ENCODE measurements at regions not wholly inside any gene's neighbourhood (a gene's known extent, or its start where the extent isn't known, plus 50 kb on each side); places are given as distances from the start of the nearest gene placed in this dataset.

DNA sequence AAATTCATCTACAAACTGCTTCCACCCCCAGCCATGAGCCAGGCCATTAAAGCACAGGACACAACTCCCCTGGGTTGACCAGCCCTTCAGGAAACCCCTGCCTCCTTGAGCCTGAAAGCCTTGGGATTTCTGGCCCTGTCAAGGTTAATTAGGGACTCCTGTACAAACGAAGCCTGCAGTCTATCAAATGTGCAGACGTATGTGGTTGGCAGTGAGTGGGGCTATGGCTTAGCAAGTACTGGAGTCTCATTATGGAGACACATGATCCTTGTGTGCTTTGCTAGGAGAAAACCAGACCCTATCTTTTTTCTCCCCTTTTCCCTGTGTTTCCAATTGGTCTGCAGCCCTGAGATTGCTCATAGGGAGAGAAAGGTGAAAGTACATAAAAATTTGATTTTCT lies 588.3 kb upstream of the USP24 start:
- Mint-ChIP-seq H3K9me3 (peaks cover 36% of the 10 kb centered on the region), H3K27me3 (ENCODE audit: low read depth) (no peaks in the 10 kb centered on the region; the same call in 1 of the 2 replicates), H3K4me1 (no peaks in the 10 kb centered on the region), H3K27ac (no peak overlapping the region), H3K4me3 (no peak overlapping the region), H3K36me3 (peaks cover 6% of the 10 kb centered on the region; the same call in 1 of the 2 replicates)
- no peak for ATAC-seq
- ChIA-PET CTCF (no interaction called here), POLR2A (no interaction called here)
- TF ChIP-seq MXD4 (CRISPR knock-in tag; IDR thresholded peaks at IDR 0.05; ENCODE audit: borderline replicate concordance) (no peak), EMX1 (CRISPR knock-in tag; IDR thresholded peaks at IDR 0.05) (no peak), NR2C2 (CRISPR knock-in tag; IDR thresholded peaks at IDR 0.05) (no peak), ZNF423 (CRISPR knock-in tag; IDR thresholded peaks at IDR 0.05) (no peak), ATF1 (CRISPR knock-in tag; IDR thresholded peaks at IDR 0.05) (no peak), CREM (CRISPR knock-in tag; IDR thresholded peaks at IDR 0.05) (no peak), FOXK1 (CRISPR knock-in tag; IDR thresholded peaks at IDR 0.05) (no peak), NR1H2 (CRISPR knock-in tag; IDR thresholded peaks at IDR 0.05) (no peak), IRF2 (CRISPR knock-in tag; IDR thresholded peaks at IDR 0.05; ENCODE audit: borderline replicate concordance, low read depth) (no peak), JAZF1 (CRISPR knock-in tag; IDR thresholded peaks at IDR 0.05) (no peak)
- TF ChIP-seq, protein P1, sequence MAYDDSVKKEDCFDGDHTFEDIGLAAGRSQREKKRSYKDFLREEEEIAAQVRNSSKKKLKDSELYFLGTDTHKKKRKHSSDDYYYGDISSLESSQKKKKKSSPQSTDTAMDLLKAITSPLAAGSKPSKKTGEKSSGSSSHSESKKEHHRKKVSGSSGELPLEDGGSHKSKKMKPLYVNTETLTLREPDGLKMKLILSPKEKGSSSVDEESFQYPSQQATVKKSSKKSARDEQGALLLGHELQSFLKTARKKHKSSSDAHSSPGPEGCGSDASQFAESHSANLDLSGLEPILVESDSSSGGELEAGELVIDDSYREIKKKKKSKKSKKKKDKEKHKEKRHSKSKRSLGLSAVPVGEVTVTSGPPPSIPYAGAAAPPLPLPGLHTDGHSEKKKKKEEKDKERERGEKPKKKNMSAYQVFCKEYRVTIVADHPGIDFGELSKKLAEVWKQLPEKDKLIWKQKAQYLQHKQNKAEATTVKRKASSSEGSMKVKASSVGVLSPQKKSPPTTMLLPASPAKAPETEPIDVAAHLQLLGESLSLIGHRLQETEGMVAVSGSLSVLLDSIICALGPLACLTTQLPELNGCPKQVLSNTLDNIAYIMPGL (CRISPR knock-in tag; IDR thresholded peaks at IDR 0.05): no peak
- TF ChIP-seq, protein P2, sequence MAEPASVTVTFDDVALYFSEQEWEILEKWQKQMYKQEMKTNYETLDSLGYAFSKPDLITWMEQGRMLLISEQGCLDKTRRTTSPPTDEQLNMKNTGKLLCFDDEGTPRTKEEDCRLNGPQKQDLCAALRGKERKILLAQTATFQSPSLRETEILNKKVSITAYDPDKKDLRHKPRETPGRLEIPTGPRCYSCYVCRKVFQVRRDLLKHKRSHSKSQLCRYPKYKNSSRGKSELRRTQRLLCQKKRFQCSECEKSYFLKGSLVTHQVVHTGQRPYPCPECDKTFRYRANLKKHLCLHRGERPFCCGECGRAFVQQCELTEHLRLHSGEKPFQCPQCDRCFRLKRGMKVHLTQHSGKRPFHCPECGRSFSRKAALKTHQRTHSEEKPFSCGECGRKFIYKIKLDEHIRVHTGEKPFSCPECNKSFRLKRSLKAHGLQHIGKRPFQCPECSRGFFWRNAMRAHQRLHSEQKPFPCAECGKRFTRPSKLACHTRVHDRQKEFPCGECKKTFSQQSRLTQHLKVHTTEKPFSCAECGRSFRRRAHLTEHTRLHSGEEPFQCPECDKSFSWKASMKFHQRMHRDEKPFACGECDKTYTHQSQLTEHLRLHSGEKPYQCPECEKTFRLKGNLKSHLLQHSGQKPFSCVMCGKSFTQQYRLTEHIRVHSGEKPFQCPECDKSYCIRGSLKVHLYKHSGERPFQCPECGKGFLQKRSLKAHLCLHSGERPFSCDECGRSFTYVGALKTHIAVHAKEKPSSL (CRISPR knock-in tag; conservative IDR thresholded peaks at IDR 0.05): no peak
- TF ChIP-seq, protein P3, sequence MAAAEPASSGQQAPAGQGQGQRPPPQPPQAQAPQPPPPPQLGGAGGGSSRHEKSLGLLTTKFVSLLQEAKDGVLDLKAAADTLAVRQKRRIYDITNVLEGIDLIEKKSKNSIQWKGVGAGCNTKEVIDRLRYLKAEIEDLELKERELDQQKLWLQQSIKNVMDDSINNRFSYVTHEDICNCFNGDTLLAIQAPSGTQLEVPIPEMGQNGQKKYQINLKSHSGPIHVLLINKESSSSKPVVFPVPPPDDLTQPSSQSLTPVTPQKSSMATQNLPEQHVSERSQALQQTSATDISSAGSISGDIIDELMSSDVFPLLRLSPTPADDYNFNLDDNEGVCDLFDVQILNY (CRISPR knock-in tag; IDR thresholded peaks at IDR 0.05): no peak
- TF ChIP-seq, protein P4, sequence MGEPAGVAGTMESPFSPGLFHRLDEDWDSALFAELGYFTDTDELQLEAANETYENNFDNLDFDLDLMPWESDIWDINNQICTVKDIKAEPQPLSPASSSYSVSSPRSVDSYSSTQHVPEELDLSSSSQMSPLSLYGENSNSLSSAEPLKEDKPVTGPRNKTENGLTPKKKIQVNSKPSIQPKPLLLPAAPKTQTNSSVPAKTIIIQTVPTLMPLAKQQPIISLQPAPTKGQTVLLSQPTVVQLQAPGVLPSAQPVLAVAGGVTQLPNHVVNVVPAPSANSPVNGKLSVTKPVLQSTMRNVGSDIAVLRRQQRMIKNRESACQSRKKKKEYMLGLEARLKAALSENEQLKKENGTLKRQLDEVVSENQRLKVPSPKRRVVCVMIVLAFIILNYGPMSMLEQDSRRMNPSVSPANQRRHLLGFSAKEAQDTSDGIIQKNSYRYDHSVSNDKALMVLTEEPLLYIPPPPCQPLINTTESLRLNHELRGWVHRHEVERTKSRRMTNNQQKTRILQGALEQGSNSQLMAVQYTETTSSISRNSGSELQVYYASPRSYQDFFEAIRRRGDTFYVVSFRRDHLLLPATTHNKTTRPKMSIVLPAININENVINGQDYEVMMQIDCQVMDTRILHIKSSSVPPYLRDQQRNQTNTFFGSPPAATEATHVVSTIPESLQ (CRISPR knock-in tag; IDR thresholded peaks at IDR 0.05): no peak
- TF ChIP-seq, protein P5, sequence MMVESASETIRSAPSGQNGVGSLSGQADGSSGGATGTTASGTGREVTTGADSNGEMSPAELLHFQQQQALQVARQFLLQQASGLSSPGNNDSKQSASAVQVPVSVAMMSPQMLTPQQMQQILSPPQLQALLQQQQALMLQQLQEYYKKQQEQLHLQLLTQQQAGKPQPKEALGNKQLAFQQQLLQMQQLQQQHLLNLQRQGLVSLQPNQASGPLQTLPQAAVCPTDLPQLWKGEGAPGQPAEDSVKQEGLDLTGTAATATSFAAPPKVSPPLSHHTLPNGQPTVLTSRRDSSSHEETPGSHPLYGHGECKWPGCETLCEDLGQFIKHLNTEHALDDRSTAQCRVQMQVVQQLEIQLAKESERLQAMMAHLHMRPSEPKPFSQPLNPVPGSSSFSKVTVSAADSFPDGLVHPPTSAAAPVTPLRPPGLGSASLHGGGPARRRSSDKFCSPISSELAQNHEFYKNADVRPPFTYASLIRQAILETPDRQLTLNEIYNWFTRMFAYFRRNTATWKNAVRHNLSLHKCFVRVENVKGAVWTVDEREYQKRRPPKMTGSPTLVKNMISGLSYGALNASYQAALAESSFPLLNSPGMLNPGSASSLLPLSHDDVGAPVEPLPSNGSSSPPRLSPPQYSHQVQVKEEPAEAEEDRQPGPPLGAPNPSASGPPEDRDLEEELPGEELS (CRISPR knock-in tag; IDR thresholded peaks at IDR 0.05): no peak
- no peak for DNase-seq (ENCODE audit: low spot score)

DNA sequence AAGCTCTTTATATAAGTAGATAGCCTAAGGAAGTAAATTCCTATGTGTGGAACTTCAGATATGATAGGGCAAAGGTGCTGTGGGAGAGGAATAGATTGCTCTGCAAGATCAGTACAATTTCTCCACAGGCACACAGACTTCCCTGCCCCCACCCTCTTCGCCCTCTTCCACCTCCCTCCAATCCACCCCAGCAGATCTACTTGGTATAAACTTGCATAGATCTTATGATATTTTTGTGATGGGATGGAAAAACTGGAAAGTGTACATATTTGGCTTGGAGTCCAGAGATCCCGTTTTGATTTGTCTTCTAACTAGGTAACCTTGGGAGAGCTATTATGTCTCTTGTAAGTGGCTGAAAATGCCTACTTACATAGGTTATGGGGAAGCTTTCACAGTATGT lies 586.3 kb upstream of the USP24 start:
- Mint-ChIP-seq H3K4me1 (no peaks in the 10 kb centered on the region), H3K36me3 (no peaks in the 10 kb centered on the region), H3K4me3 (no peak overlapping the region), H3K27ac (no peak overlapping the region), H3K9me3 (peaks cover 30% of the 10 kb centered on the region), H3K27me3 (ENCODE audit: low read depth) (no peaks in the 10 kb centered on the region; the same call in 1 of the 2 replicates)
- DNase-seq (ENCODE audit: low spot score) (no peak), ATAC-seq (no peak)
- CTCF ChIA-PET: no interaction called here
- POLR2A ChIA-PET: no interaction called here
- TF ChIP-seq ZBTB21 (CRISPR knock-in tag; IDR thresholded peaks at IDR 0.05; ENCODE audit: borderline replicate concordance) (no peak), ZNF671 (CRISPR knock-in tag; IDR thresholded peaks at IDR 0.05) (no peak), ZNF138 (CRISPR knock-in tag; conservative IDR thresholded peaks at IDR 0.05) (no peak), PRRX2 (CRISPR knock-in tag; IDR thresholded peaks at IDR 0.05) (no peak), SMAD4 (CRISPR knock-in tag; IDR thresholded peaks at IDR 0.05) (no peak), SP1 (CRISPR knock-in tag; conservative IDR thresholded peaks at IDR 0.05) (no peak), ESRRA (CRISPR knock-in tag; IDR thresholded peaks at IDR 0.05; ENCODE audit: borderline replicate concordance) (no peak), NFE2L1 (CRISPR knock-in tag; IDR thresholded peaks at IDR 0.05) (no peak), NR2C2 (CRISPR knock-in tag; IDR thresholded peaks at IDR 0.05) (no peak), FOXJ3 (CRISPR knock-in tag; IDR thresholded peaks at IDR 0.05; ENCODE audit: borderline replicate concordance) (no peak)
- TF ChIP-seq, protein P6, sequence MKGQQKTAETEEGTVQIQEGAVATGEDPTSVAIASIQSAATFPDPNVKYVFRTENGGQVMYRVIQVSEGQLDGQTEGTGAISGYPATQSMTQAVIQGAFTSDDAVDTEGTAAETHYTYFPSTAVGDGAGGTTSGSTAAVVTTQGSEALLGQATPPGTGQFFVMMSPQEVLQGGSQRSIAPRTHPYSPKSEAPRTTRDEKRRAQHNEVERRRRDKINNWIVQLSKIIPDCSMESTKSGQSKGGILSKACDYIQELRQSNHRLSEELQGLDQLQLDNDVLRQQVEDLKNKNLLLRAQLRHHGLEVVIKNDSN (CRISPR knock-in tag; IDR thresholded peaks at IDR 0.05): no peak
- TF ChIP-seq, protein P7, sequence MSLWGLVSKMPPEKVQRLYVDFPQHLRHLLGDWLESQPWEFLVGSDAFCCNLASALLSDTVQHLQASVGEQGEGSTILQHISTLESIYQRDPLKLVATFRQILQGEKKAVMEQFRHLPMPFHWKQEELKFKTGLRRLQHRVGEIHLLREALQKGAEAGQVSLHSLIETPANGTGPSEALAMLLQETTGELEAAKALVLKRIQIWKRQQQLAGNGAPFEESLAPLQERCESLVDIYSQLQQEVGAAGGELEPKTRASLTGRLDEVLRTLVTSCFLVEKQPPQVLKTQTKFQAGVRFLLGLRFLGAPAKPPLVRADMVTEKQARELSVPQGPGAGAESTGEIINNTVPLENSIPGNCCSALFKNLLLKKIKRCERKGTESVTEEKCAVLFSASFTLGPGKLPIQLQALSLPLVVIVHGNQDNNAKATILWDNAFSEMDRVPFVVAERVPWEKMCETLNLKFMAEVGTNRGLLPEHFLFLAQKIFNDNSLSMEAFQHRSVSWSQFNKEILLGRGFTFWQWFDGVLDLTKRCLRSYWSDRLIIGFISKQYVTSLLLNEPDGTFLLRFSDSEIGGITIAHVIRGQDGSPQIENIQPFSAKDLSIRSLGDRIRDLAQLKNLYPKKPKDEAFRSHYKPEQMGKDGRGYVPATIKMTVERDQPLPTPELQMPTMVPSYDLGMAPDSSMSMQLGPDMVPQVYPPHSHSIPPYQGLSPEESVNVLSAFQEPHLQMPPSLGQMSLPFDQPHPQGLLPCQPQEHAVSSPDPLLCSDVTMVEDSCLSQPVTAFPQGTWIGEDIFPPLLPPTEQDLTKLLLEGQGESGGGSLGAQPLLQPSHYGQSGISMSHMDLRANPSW (CRISPR knock-in tag; conservative IDR thresholded peaks at IDR 0.05; ENCODE audit: low read depth): no peak
